ENCODE measurements at regions not wholly inside any gene's neighbourhood (a gene's known extent, or its start where the extent isn't known, plus 50 kb on each side); places are given as distances from the start of the nearest gene placed in this dataset.

DNA sequence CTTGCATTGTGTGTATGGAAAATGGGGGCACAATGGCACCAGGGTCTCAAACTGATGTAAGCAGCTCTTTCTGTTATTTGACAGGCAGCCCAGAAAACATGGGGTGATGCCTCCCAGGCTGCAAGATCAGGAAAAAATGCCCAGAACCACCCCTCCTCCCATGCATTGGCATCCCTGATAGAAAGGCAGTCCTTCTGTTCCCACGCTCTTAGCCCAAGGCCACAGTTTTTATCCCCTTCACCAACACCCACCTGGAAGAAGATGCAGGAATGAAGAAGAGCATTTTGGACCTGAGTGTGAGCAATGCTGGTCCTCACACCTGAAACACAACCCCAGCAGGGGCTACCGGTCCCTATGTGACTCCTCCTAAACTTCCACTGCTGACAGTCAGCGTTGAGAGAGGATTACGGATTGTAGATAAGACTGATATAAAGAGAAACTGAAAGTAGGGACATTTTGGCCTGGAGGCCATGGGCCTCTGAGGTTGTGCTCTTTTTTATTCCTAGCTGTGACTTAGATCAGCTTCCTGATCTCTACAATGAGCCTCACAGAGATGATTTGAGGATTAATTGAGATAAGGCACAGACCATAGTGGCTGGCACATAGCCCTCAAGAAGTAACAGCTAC lies 386.0 kb upstream of the ATP5MC3 start:
- H3K4me3 ChIP-seq = peak overlapping the region in 6 of 12 donors; percentile 6 to 33 (median 28)
- no peak for DNase-seq
- 41 to 62% (median 41%) methylated on average over 4 of the region's 4 CpGs for WGBS, 4 donors

GRCh38 chr2:175560521-175561169 lies 379.1 kb upstream of the ATP5MC3 start:
- intact Hi-C loops (cut with DNase I) = no loop called here
- no peaks in the 10 kb centered on the region for H3K36me3 ChIP-seq
- H3K9me3 ChIP-seq = no peaks in the 10 kb centered on the region
- H3K27me3 ChIP-seq = peaks cover 0 to 11% (median 0%) of the 10 kb centered on the region in 9 donors
- no peaks in the 10 kb centered on the region for H3K4me1 ChIP-seq
- no peak overlapping the region for H3K4me3 ChIP-seq
- TF ChIP-seq, protein P1, sequence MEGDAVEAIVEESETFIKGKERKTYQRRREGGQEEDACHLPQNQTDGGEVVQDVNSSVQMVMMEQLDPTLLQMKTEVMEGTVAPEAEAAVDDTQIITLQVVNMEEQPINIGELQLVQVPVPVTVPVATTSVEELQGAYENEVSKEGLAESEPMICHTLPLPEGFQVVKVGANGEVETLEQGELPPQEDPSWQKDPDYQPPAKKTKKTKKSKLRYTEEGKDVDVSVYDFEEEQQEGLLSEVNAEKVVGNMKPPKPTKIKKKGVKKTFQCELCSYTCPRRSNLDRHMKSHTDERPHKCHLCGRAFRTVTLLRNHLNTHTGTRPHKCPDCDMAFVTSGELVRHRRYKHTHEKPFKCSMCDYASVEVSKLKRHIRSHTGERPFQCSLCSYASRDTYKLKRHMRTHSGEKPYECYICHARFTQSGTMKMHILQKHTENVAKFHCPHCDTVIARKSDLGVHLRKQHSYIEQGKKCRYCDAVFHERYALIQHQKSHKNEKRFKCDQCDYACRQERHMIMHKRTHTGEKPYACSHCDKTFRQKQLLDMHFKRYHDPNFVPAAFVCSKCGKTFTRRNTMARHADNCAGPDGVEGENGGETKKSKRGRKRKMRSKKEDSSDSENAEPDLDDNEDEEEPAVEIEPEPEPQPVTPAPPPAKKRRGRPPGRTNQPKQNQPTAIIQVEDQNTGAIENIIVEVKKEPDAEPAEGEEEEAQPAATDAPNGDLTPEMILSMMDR (IDR thresholded peaks at IDR 0.05) = no peak
- no peak for TF ChIP-seq POLR2A (IDR thresholded peaks at IDR 0.05)
- ATAC-seq (no peak), DNase-seq (no peak)
- 81 to 91% (median 87%) methylated on average over 5 of the region's 5 CpGs for WGBS, 4 donors
- no peak overlapping the region for H3K27ac ChIP-seq

More for the DNA sequence above, 386.0 kb upstream of the ATP5MC3 start:
- TF ChIP-seq, protein P1 (IDR thresholded peaks at IDR 0.05) = no peak
- no peak for TF ChIP-seq POLR2A (IDR thresholded peaks at IDR 0.05)
- intact Hi-C loops (cut with DNase I) = no loop called here
- no peak for ATAC-seq
- no peaks in the 10 kb centered on the region for H3K9me3 ChIP-seq
- H3K4me1 ChIP-seq = peaks cover 0 to 3% (median 0%) of the 10 kb centered on the region in 12 donors
- no peak overlapping the region for H3K27ac ChIP-seq
- H3K36me3 ChIP-seq = no peaks in the 10 kb centered on the region
- H3K27me3 ChIP-seq = no peaks in the 10 kb centered on the region

DNA sequence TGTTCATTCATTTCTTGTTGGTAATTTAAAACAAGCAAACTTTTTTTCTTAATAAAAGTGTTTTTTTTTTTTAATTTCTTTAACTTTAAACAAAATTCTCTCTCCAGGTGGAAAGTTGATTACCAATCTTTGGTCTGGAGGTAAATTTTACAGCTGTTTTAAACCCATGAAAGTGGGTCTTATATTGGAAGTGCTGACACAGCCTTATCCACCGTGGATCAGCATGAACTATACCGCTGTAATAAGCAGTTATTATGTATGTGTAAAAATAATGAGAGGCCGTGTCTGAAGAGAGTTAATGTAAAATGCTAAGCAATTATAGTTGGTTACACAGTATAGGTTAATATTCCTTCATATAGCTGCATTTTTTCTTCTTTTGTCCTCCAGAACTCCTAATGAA lies 378.1 kb upstream of the ATP5MC3 start:
- H3K4me3 ChIP-seq = no peak overlapping the region
- DNase-seq (no peak), ATAC-seq (no peak)
- H3K9me3 ChIP-seq = no peaks in the 10 kb centered on the region
- H3K27ac ChIP-seq = no peak overlapping the region
- H3K4me1 ChIP-seq = no peaks in the 10 kb centered on the region
- H3K27me3 ChIP-seq = peaks cover 0 to 11% (median 0%) of the 10 kb centered on the region in 9 donors
- no peaks in the 10 kb centered on the region for H3K36me3 ChIP-seq
- intact Hi-C loops (cut with DNase I) = no loop called here
- TF ChIP-seq, protein P1 (IDR thresholded peaks at IDR 0.05) = no peak
- no peak for TF ChIP-seq POLR2A (IDR thresholded peaks at IDR 0.05)
- WGBS, 4 donors = 85 to 89% (median 86%) methylated on average over 3 of the region's 3 CpGs

- intact Hi-C loops (cut with DNase I) = no loop called here
- ATAC-seq = no peak
Measured at GRCh38 chr2:175557810-175558377, 376.4 kb upstream of the ATP5MC3 start.

More at GRCh38 chr2:175557810-175558377, 376.4 kb upstream of the ATP5MC3 start:
- Histone ChIP-seq H3K36me3 (no peaks in the 10 kb centered on the region), H3K27me3 (peaks cover 0 to 11% (median 0%) of the 10 kb centered on the region in 9 donors), H3K4me1 (no peaks in the 10 kb centered on the region), H3K9me3 (no peaks in the 10 kb centered on the region), H3K27ac (no peak overlapping the region), H3K4me3 (no peak overlapping the region)
- WGBS, 4 donors = 68 to 81% (median 72%) methylated on average over 6 of the region's 6 CpGs
- no peak for DNase-seq
- no peak for TF ChIP-seq POLR2A (IDR thresholded peaks at IDR 0.05)
- TF ChIP-seq, protein P1 (IDR thresholded peaks at IDR 0.05) = no peak
